ENCODE measurements at regions not wholly inside any gene's neighbourhood (a gene's known extent, or its start where the extent isn't known, plus 50 kb on each side); places are given as distances from the start of the nearest gene placed in this dataset.

DNA sequence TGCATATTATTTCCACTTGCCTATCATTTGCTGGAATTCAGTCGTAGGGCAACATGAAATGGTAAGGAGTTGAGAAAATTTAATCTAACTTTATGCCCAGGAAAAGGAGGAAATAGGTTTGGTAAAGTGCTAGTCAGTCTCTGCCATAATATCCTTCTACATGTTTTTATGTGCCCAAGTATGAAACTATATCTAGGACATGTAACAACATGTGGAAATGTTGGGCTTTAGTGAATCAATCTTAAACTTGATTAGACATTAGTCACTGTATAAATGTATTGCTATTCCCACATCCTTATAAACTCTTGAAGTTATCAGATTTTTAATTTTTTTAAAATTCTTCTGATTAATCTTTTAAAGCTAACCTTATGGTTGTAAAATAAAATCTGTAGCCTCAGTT, 204.7 kb upstream of the ZRANB2 start:
- peaks cover 12% of the 10 kb centered on the region; the same call in 1 of the 2 replicates for H3K9me3 Mint-ChIP-seq
- H3K4me1 Mint-ChIP-seq (ENCODE audit: low read depth), result no peaks in the 10 kb centered on the region
- no peak overlapping the region for H3K4me3 Mint-ChIP-seq
- no peaks in the 10 kb centered on the region for H3K36me3 Mint-ChIP-seq (ENCODE audit: low read depth)
- H3K27ac Mint-ChIP-seq, result no peak overlapping the region
- DNase-seq, result no peak
- TF ChIP-seq CTCF (IDR thresholded peaks at IDR 0.05), result no peak
- H3K27me3 Mint-ChIP-seq (ENCODE audit: insufficient read depth), result no peaks in the 10 kb centered on the region; the same call in 1 of the 2 replicates

- Mint-ChIP-seq H3K27me3 (ENCODE audit: insufficient read depth) (no peaks in the 10 kb centered on the region), H3K4me1 (ENCODE audit: low read depth) (no peaks in the 10 kb centered on the region), H3K4me3 (no peak overlapping the region), H3K27ac (no peak overlapping the region), H3K9me3 (no peaks in the 10 kb centered on the region), H3K36me3 (ENCODE audit: low read depth) (no peaks in the 10 kb centered on the region)
- no peak for TF ChIP-seq CTCF (IDR thresholded peaks at IDR 0.05)
- no peak for DNase-seq
Observed at GRCh38 chr1:71276466-71276865, 195.6 kb upstream of the ZRANB2 start.

GRCh38 chr1:71273334-71273733, 192.5 kb upstream of the ZRANB2 start:
- Mint-ChIP-seq H3K36me3 (ENCODE audit: low read depth) (no peaks in the 10 kb centered on the region), H3K27ac (no peak overlapping the region), H3K27me3 (ENCODE audit: insufficient read depth) (peaks cover 2% of the 10 kb centered on the region; the same call in 1 of the 2 replicates), H3K4me3 (no peak overlapping the region), H3K9me3 (no peaks in the 10 kb centered on the region), H3K4me1 (ENCODE audit: low read depth) (no peaks in the 10 kb centered on the region)
- no peak for TF ChIP-seq CTCF (IDR thresholded peaks at IDR 0.05)
- DNase-seq, result no peak

- Mint-ChIP-seq H3K36me3 (ENCODE audit: low read depth) (no peaks in the 10 kb centered on the region), H3K9me3 (no peaks in the 10 kb centered on the region), H3K27me3 (ENCODE audit: insufficient read depth) (peaks cover 5% of the 10 kb centered on the region), H3K4me1 (ENCODE audit: low read depth) (no peaks in the 10 kb centered on the region), H3K27ac (no peak overlapping the region), H3K4me3 (no peak overlapping the region)
- TF ChIP-seq CTCF (IDR thresholded peaks at IDR 0.05), result no peak
- no peak for DNase-seq
Observed at GRCh38 chr1:71270394-71270915, 189.6 kb upstream of the ZRANB2 start.

DNA sequence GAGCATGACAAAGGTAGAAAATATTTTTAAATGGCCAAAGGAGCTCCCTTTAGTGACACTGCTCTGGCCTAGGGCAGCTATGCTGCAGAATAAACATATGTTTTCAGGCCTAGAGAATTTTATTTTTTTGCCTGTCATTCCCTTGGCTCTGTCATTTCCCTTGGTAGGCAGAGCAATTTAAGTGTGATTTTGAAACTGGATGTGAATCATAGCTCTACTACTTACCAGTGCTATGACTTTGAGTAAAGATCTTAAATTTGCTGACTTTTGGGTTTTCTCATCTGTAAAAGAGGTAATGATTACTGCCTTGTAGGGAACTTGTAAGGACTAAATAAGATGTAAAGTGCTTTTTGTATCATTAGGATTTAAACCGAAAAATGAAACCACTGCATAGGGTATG, 189.0 kb upstream of the ZRANB2 start:
- TF ChIP-seq CTCF (IDR thresholded peaks at IDR 0.05), result no peak
- Mint-ChIP-seq H3K27ac (no peak overlapping the region), H3K9me3 (no peaks in the 10 kb centered on the region), H3K4me3 (no peak overlapping the region), H3K27me3 (ENCODE audit: insufficient read depth) (peaks cover 5% of the 10 kb centered on the region), H3K4me1 (ENCODE audit: low read depth) (no peaks in the 10 kb centered on the region), H3K36me3 (ENCODE audit: low read depth) (no peaks in the 10 kb centered on the region)
- no peak for DNase-seq

- DNase-seq, result no peak
- no peaks in the 10 kb centered on the region for H3K9me3 Mint-ChIP-seq
- no peak overlapping the region for H3K27ac Mint-ChIP-seq
- no peak for TF ChIP-seq CTCF (IDR thresholded peaks at IDR 0.05)
- no peaks in the 10 kb centered on the region for H3K36me3 Mint-ChIP-seq (ENCODE audit: low read depth)
- no peak overlapping the region for H3K4me3 Mint-ChIP-seq
- H3K27me3 Mint-ChIP-seq (ENCODE audit: insufficient read depth), result peaks cover 5% of the 10 kb centered on the region
- no peaks in the 10 kb centered on the region for H3K4me1 Mint-ChIP-seq (ENCODE audit: low read depth)
Observed at GRCh38 chr1:71269179-71269578, 188.3 kb upstream of the ZRANB2 start.
